ENCODE measurements at regions not wholly inside any gene's neighbourhood (a gene's known extent, or its start where the extent isn't known, plus 50 kb on each side); places are given as distances from the start of the nearest gene placed in this dataset.

- no peak for TF ChIP-seq CTCF (IDR thresholded peaks at IDR 0.05 in 2 of 3, conservative IDR thresholded peaks at IDR 0.05 in 1 of 3; ENCODE audit: control insufficient read depth in 2 of 3, extremely low read depth in 1 of 3, insufficient read depth in 1 of 3, low read depth in 3 of 3, low read length in 3 of 3)
- no peak for TF ChIP-seq IKZF1 (conservative IDR thresholded peaks at IDR 0.05)
- no peak for TF ChIP-seq ZBTB33 (IDR thresholded peaks at IDR 0.05)
- TF ChIP-seq POLR2AphosphoS5 (IDR thresholded peaks at IDR 0.05; ENCODE audit: low read length) = no peak
- TF ChIP-seq YBX1 (IDR thresholded peaks at IDR 0.05) = no peak
- TF ChIP-seq ZNF274 (IDR thresholded peaks at IDR 0.05; ENCODE audit: insufficient read depth, insufficient read length) = no peak
- no peak for TF ChIP-seq RUNX3 (IDR thresholded peaks at IDR 0.05; ENCODE audit: low read length)
- TF ChIP-seq ATF2 (IDR thresholded peaks at IDR 0.05; ENCODE audit: low read length) = no peak
- TF ChIP-seq TAF1 (IDR thresholded peaks at IDR 0.05; ENCODE audit: borderline replicate concordance, low read depth, low read length) = no peak
- no peak for TF ChIP-seq ZBTB4 (CRISPR knock-in tag; IDR thresholded peaks at IDR 0.05)
These were observed 55.4 kb upstream of the IGFBP3 start for GRCh38 chr7:45976485-45976856.
